HepG2 (cell line): ENCODE measurements at regions not wholly inside any gene's neighbourhood (a gene's known extent, or its start where the extent isn't known, plus 50 kb on each side); places are given as distances from the start of the nearest gene placed in this dataset.
"Not testable (repeated sequence)": the region's sequence is repeated elsewhere in the genome, so short reads cannot be mapped to it uniquely, and the experiment has no call there.

Experiments used
- CREB1 ChIP-seq, 2 experiments: fragments of 450-650 bp in 1 of 2; IDR thresholded peaks; 2 replicates each; pipeline ENCODE4 v1.6.1; 2016 to 2017; ENCODE audit warnings: control low read depth in 1 of 2, mild to moderate bottlenecking in 1 of 2, missing compliant biosample characterization in 1 of 2, missing genetic modification characterization in 1 of 2
- POLR2A ChIP-seq, 2 experiments: IDR thresholded peaks; 2 replicates each; pipeline ENCODE4 v1.6.1; 2011; ENCODE audit warnings: low read depth in 2 of 2, low read length in 2 of 2, mild to moderate bottlenecking in 1 of 2, moderate library complexity in 1 of 2; ENCODE audit not compliant: insufficient read depth in 1 of 2
- PRPF4 ChIP-seq: fragments of 200-400 bp; formaldehyde crosslinking; IDR thresholded peaks from 2 replicates; pipeline ENCODE4 v1.6.1; 2016; ENCODE audit warnings: low read length, low read depth; ENCODE audit not compliant: poor library complexity, severe bottlenecking
- SIX4 ChIP-seq: sonication (generic); formaldehyde crosslinking; IDR thresholded peaks from 2 replicates; pipeline ENCODE4 v1.4.0; 2020; ENCODE audit warnings: missing genetic modification reagents
- TF ChIP-seq, protein P1 (sequence below): sonication (generic); formaldehyde crosslinking; IDR thresholded peaks from 2 replicates; pipeline ENCODE4 v1.5.0; 2020; ENCODE audit warnings: mild to moderate bottlenecking, missing genetic modification reagents, moderate library complexity

- not testable (repeated sequence) for TF ChIP-seq POLR2A (IDR thresholded peaks at IDR 0.05; ENCODE audit: insufficient read depth in 1 of 2, low read depth in 2 of 2, low read length in 2 of 2); CREB1 (IDR thresholded peaks at IDR 0.05); CREB1 (CRISPR knock-in tag; IDR thresholded peaks at IDR 0.05); SIX4; PRPF4
- TF ChIP-seq, protein P1, sequence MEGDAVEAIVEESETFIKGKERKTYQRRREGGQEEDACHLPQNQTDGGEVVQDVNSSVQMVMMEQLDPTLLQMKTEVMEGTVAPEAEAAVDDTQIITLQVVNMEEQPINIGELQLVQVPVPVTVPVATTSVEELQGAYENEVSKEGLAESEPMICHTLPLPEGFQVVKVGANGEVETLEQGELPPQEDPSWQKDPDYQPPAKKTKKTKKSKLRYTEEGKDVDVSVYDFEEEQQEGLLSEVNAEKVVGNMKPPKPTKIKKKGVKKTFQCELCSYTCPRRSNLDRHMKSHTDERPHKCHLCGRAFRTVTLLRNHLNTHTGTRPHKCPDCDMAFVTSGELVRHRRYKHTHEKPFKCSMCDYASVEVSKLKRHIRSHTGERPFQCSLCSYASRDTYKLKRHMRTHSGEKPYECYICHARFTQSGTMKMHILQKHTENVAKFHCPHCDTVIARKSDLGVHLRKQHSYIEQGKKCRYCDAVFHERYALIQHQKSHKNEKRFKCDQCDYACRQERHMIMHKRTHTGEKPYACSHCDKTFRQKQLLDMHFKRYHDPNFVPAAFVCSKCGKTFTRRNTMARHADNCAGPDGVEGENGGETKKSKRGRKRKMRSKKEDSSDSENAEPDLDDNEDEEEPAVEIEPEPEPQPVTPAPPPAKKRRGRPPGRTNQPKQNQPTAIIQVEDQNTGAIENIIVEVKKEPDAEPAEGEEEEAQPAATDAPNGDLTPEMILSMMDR (CRISPR knock-in tag): not testable (repeated sequence)
Observed at GRCh38 chr4:79696534-79696933, 288.5 kb upstream of the GK2 start.
